Dendritic cell treated with granulocyte-macrophage colony-stimulating factor and Interleukin-4, amounts not matched to agents 40 ng/mL and 50 ng/mL, for 4 days (primary cell): ENCODE measurements at regions not wholly inside any gene's neighbourhood (a gene's known extent, or its start where the extent isn't known, plus 50 kb on each side); places are given as distances from the start of the nearest gene placed in this dataset.

Experiments
- H3K27ac Mint-ChIP-seq: one replicate; pipeline ENCODE4 v1.8.0; 2022; ENCODE audit warnings: mild to moderate bottlenecking, mixed read lengths
- H3K27me3 Mint-ChIP-seq: one replicate; pipeline ENCODE4 v1.8.0; 2022; ENCODE audit warnings: mild to moderate bottlenecking, mixed read lengths
- H3K36me3 Mint-ChIP-seq: one replicate; pipeline ENCODE4 v1.8.0; 2022; ENCODE audit warnings: low read depth, mixed read lengths
- H3K4me1 Mint-ChIP-seq: one replicate; pipeline ENCODE4 v1.8.0; 2022; ENCODE audit warnings: low read depth, mixed read lengths
- H3K4me3 Mint-ChIP-seq: one replicate; pipeline ENCODE4 v1.8.0; 2022; ENCODE audit warnings: mild to moderate bottlenecking, moderate library complexity, mixed read lengths
- H3K9me3 Mint-ChIP-seq: one replicate; pipeline ENCODE4 v1.8.0; 2022; ENCODE audit warnings: mixed read lengths
- intact Hi-C: fragments of 100-400 bp; cut with micrococcal nuclease; formaldehyde crosslinking; loops from one replicate; pipeline ENCODE4 v1.15.0; 2022

DNA sequence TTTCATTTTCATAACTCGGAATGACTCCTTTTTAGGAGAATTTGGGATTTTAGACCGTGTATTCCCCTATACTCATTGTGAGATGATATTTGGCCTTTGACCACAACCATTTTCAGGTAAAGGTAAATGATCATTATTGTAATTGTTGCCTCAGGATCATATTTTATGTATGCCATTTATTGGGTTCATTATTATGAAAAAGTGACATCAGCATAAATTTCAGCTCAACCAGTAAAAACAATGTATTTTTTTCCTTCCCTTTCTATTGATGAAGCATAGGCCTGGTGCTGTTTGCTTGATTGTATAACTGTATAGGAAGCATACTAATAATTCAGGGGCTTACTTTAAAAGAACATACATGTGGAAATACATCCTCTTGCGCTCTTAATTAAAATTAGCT lies 832.9 kb upstream of the FANCL start:
- Mint-ChIP-seq H3K27me3 (no peaks in the 10 kb centered on the region), H3K9me3 (peaks cover 13% of the 10 kb centered on the region), H3K36me3 (no peaks in the 10 kb centered on the region), H3K4me1 (no peaks in the 10 kb centered on the region), H3K27ac (no peak overlapping the region), H3K4me3 (no peak overlapping the region)
- intact Hi-C loops, result no loop called here

DNA sequence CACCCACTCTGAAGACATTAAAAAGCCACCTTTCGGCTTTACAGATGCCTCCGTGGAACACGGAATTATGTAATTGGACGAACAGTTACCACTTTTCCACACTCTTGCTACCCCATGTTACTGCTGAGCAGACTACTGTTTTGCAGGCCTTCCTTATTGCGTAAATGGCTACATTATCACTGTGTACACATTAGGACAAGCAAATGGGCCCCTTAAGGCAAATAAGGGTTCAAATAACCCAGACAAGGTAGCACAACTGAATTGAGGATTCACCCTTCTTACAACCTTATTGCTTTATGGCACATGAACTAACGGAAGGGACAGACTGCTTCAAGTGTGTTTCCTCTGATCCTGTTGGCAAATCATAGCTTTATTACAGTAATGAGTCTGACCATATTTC lies 832.2 kb upstream of the FANCL start:
- H3K27me3 Mint-ChIP-seq, result no peaks in the 10 kb centered on the region
- no peaks in the 10 kb centered on the region for H3K36me3 Mint-ChIP-seq
- H3K9me3 Mint-ChIP-seq, result peaks cover 13% of the 10 kb centered on the region
- no peak overlapping the region for H3K27ac Mint-ChIP-seq
- no peaks in the 10 kb centered on the region for H3K4me1 Mint-ChIP-seq
- intact Hi-C loops, result no loop called here
- H3K4me3 Mint-ChIP-seq, result no peak overlapping the region

DNA sequence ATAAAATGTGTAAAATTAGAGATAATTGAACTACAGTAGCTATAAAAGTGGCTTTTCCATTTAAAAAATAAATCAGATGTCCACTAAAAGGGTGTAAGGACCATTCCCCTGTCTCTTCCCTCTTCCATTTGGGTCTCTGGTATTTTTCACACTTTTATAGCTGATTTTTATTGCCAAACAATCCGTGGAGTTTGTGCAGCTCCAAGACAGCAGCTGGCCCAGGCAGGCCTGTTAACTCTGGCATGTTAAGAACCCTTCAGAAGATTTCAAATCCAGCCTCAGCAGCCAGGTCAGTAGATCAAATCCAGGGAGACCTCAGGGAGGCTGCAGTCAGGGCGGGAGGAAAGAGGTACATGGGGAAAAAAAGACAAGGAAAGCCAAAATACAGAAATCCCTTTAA lies 827.1 kb upstream of the FANCL start:
- no peak overlapping the region for H3K27ac Mint-ChIP-seq
- H3K9me3 Mint-ChIP-seq, result peaks cover 13% of the 10 kb centered on the region
- no peaks in the 10 kb centered on the region for H3K27me3 Mint-ChIP-seq
- no peaks in the 10 kb centered on the region for H3K4me1 Mint-ChIP-seq
- no peak overlapping the region for H3K4me3 Mint-ChIP-seq
- intact Hi-C loops, result no loop called here
- no peaks in the 10 kb centered on the region for H3K36me3 Mint-ChIP-seq

DNA sequence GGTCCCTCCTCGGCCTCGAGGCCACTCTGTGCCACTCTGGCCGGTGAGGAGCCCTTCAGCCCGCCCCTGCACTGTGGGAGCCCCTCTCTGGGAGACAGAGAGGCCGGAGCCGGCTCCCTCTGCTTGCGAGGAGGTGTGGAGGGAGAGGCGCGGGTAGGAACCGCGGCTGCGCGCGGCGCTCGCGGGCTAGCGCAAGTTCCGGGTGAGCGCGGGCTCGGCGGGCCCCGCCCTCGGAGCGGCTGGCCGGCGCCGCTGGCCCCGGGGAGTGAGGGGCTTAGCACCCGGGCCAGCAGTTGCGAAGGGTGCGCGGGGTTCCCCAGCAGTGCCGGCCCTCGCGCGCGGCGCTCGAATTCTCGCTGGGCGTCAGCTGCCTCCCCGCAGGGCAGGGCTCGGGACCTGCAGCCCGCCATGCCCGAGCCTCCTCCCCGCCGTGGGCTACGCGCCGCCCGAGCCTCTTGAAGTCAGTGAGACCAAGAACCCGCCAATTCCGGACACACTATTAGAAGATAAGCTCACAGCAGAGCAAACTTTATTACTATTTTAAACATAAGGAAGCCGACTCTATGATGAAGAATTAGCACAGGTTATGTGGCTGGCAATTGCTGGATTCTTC lies 825.8 kb upstream of the FANCL start:
- intact Hi-C loops, result no loop called here
- no peak overlapping the region for H3K27ac Mint-ChIP-seq
- H3K4me1 Mint-ChIP-seq, result no peaks in the 10 kb centered on the region
- peaks cover 13% of the 10 kb centered on the region for H3K9me3 Mint-ChIP-seq
- H3K4me3 Mint-ChIP-seq, result no peak overlapping the region
- no peaks in the 10 kb centered on the region for H3K27me3 Mint-ChIP-seq
- no peaks in the 10 kb centered on the region for H3K36me3 Mint-ChIP-seq

DNA sequence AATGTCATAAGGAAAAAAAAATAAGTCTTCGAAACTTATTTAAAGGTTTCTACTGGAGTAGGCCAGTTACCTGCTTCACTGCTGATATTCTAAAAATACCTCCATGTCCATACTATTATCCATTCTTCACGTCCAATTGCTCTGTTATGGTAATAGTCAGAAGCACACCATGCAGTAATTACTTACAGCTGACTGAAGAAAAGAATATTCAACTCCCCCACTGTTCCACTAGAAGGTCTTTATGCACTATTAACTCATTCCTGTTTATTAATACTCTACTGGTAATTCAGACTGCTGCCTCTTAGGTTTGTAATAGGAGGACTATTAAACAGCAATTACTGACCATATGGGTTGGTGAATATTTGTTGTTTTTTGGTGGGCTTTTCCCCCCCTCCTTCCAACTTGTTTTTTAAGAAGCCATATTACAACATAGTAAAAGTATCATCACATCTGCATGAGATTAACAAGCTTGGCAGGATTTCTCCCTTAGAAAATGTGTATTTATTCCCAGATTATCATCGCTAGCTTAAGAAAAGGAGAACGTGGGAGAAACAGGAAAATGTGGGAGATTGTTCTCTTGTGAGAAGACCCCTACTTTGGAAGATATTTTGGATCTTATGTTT lies 806.4 kb upstream of the FANCL start:
- H3K4me3 Mint-ChIP-seq, result no peak overlapping the region
- intact Hi-C loops, result no loop called here
- no peaks in the 10 kb centered on the region for H3K9me3 Mint-ChIP-seq
- no peaks in the 10 kb centered on the region for H3K27me3 Mint-ChIP-seq
- no peaks in the 10 kb centered on the region for H3K4me1 Mint-ChIP-seq
- H3K27ac Mint-ChIP-seq, result no peak overlapping the region
- no peaks in the 10 kb centered on the region for H3K36me3 Mint-ChIP-seq

DNA sequence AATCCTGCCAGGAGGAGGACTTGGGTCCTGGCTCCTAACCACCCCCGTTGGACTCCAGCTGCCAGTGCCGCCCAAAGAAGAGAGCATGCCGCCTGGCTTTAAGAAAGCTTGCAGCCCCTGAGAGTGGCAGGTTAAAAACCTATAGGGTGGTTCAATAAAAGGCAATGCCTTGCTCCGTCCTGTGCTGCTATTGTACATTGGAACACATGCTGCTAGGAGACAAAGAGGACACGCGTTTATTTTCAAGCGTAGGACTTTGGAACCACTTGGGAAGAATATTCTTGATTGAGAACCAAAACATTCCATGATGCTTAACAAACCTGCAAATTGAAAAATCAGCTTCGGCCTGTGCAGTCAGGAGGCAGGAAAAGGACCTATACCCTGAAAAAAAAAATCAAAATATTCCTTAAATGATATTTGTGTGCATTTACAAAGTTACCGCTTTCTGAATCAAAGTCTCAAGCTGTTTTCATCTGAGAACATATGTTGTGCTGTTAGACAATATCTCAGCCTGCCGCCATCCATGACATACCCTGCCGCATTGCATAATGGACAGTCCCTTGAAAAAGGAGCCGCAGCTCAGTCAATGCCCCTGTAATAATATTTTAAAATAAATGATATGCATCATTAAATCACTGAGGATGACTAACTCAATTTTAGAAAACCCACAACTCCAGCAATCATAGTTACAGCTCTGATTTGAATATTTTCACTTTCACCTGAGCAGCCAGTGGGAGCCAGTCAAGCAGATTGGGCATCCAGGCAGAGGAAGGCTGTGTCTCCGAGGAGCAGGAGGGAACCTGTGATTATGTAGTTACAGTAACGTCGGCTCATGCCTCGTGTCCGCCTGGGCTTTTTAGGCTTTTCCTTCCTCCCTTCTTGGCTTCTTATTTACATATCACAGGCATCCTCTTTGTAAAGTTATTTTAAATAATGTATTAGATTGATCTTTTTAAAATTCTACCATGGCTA lies 805.6 kb upstream of the FANCL start:
- H3K27me3 Mint-ChIP-seq, result no peaks in the 10 kb centered on the region
- intact Hi-C loops, result no loop called here
- no peak overlapping the region for H3K27ac Mint-ChIP-seq
- no peaks in the 10 kb centered on the region for H3K36me3 Mint-ChIP-seq
- H3K4me3 Mint-ChIP-seq, result no peak overlapping the region
- H3K9me3 Mint-ChIP-seq, result no peaks in the 10 kb centered on the region
- no peaks in the 10 kb centered on the region for H3K4me1 Mint-ChIP-seq

DNA sequence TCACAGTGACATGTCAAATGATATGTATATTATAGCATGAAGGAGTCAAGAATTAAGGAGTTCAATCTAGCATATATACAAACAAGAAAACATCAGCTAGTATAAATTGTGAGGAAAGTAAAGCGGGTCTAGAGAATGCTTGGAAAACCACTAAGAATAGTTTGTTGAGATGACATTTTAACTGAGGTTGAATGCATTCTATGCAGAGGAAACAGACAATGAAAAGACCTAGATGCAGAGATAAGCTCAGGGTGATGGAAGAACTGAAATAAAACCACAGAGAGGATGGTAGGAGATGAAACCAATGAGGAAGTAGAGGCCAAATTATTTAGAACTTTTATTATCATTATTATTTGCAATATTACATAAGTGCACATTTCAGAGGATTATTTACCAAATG lies 803.6 kb upstream of the FANCL start:
- Mint-ChIP-seq H3K4me1 (no peaks in the 10 kb centered on the region), H3K27me3 (no peaks in the 10 kb centered on the region), H3K4me3 (no peak overlapping the region), H3K9me3 (no peaks in the 10 kb centered on the region), H3K36me3 (no peaks in the 10 kb centered on the region), H3K27ac (no peak overlapping the region)
- intact Hi-C loops, result no loop called here

DNA sequence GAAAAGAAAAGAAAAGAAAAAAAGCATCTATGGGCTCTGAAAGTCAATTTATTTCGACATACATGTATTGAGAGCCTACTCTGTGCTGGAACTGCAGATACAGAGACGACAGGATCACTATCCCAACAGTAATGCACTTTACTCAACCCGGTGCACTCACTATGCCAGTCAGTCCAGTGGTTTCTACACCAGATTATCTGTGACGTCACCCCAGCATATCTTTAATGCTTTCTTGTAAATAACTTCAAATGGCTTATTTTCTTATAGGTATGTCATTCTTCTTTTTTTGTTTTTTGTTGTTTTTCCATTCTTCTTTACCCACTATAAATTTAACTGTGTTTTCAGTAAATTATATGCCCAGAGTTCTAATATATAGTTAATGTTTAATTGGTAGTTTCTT lies 800.0 kb upstream of the FANCL start:
- Mint-ChIP-seq H3K27ac (no peak overlapping the region), H3K36me3 (no peaks in the 10 kb centered on the region), H3K4me1 (no peaks in the 10 kb centered on the region), H3K9me3 (no peaks in the 10 kb centered on the region), H3K27me3 (no peaks in the 10 kb centered on the region), H3K4me3 (no peak overlapping the region)
- intact Hi-C loops, result no loop called here

DNA sequence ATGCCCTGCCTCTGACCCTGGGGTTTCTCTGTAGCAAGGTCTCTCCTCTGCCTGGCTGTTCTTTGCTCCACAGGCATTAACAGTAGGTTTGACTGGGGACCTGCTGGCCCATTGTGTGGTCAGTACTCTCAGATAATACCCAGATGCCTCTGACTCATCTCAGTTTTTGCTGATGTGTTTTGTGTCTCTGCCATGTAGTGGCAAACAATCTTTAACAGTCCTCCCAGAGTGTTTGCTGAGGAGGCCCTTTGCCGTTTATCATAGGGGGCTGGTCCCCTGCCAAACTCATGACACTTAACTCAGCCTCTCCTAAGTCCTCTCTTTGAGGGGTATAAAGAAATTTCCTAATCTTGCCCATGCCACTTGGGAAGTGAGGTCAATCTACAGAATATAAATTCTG lies 793.7 kb upstream of the FANCL start:
- H3K9me3 Mint-ChIP-seq, result no peaks in the 10 kb centered on the region
- intact Hi-C loops, result no loop called here
- H3K36me3 Mint-ChIP-seq, result no peaks in the 10 kb centered on the region
- no peaks in the 10 kb centered on the region for H3K4me1 Mint-ChIP-seq
- no peaks in the 10 kb centered on the region for H3K27me3 Mint-ChIP-seq
- H3K27ac Mint-ChIP-seq, result no peak overlapping the region
- no peak overlapping the region for H3K4me3 Mint-ChIP-seq

DNA sequence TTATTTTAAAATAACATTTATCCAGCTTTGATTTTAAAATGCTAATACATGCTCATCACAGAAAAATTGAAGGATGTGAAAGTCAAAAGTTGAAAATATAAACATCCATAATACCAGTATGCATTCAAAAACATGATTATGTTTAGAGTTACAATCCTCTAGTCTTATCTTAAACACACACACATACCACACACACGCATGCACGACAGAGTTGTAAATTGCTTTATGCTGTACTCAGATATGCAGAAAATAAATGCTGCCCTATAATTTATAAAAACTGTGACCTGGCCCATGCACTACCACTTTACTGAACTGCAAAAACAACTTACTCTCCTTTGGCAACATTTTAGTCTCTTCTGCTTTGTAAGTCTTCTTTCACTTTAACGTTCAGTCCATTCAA lies 793.0 kb upstream of the FANCL start:
- no peaks in the 10 kb centered on the region for H3K9me3 Mint-ChIP-seq

DNA sequence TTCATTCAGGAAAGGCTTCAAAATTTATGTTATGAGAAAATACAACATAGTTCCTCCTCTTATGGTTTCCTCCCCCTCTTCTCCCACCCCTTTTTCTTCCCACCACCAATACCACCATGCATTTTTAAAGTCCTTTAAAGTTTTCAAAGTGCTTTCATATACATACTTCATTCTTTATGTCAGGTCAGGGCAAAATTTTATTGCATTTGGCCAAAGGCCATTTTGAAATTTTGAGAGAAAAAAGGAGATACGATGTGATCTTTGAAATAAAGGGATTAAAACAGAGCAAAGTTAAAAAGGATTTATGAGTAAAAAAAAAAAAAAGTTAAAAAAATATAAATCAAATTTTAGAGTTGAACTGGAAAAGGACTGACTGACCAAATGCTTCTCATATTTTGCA lies 792.5 kb upstream of the FANCL start:
- Mint-ChIP-seq H3K9me3 (no peaks in the 10 kb centered on the region), H3K27me3 (no peaks in the 10 kb centered on the region), H3K4me3 (no peak overlapping the region), H3K27ac (no peak overlapping the region), H3K36me3 (no peaks in the 10 kb centered on the region), H3K4me1 (no peaks in the 10 kb centered on the region)
- intact Hi-C loops, result no loop called here

More for the DNA sequence above, 793.0 kb upstream of the FANCL start:
- Mint-ChIP-seq H3K27me3 (no peaks in the 10 kb centered on the region), H3K36me3 (no peaks in the 10 kb centered on the region), H3K4me3 (no peak overlapping the region), H3K27ac (no peak overlapping the region), H3K4me1 (no peaks in the 10 kb centered on the region)
- intact Hi-C loops, result no loop called here

DNA sequence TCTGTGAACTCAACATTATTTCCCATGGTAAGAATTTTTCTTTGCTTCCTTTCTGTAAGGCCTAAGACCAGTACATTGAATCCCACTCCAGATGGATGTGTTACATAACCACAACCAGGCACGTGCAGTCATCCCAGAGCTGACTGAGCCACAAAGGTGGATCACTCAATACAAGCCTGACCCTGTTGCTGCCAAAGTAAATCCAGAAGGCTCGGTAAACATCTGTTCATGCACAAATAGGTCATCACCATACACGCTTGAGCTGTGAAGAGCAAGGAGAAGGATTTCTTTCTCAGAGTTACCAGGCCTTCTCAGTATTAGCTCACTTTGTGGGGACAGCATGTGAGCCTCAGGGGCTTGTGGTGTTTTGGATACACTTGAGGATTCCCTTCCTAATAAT lies 791.4 kb upstream of the FANCL start:
- no peaks in the 10 kb centered on the region for H3K4me1 Mint-ChIP-seq
- no peaks in the 10 kb centered on the region for H3K27me3 Mint-ChIP-seq
- H3K9me3 Mint-ChIP-seq, result no peaks in the 10 kb centered on the region
- no peak overlapping the region for H3K4me3 Mint-ChIP-seq
- H3K27ac Mint-ChIP-seq, result no peak overlapping the region
- no peaks in the 10 kb centered on the region for H3K36me3 Mint-ChIP-seq
- intact Hi-C loops, result no loop called here

DNA sequence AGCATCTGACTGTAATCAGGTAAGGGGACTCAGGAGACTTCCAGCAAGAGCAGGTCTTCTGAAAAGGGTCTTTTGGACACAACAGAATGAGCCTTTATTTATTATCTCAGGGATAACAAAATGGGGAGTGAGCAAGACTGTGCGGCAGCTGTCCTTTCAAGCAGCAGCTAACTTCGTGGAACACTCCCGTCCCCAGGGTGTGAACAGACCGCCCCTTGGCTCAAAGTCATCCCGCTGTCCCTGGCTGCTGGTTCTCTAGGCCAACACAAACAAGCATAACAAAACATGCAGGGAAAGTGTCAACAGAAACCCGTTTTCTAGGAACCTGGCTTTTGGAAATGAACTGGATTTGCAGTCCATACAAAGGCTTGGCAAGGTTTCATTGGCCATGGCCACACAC lies 787.9 kb upstream of the FANCL start:
- no peak overlapping the region for H3K4me3 Mint-ChIP-seq
- no peaks in the 10 kb centered on the region for H3K36me3 Mint-ChIP-seq
- intact Hi-C loops, result loop anchor here (5.0 kb wide), 1 partner anchor 1538 kb away; no protein-coding TSS in a partner anchor

DNA sequence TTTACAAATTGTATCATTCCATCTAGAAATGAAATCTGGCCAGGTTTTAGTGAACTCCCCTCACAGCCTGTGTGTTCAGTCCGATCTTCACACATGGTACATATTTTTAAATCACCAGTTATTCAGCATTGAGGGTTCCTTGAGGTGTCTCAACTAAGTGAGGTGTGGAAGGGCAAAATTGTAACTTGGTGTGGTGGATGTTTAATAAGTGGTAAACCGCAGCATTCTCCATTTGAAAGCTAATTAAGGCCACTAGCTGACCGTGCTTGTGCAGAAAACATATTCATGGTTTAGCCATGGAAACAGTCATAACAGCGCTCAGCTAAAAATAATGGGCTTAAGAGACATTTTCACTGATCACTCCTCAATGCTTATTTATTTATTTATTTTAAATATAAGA lies 786.2 kb upstream of the FANCL start:
- Mint-ChIP-seq H3K27ac (no peak overlapping the region), H3K4me1 (no peaks in the 10 kb centered on the region), H3K27me3 (no peaks in the 10 kb centered on the region), H3K36me3 (no peaks in the 10 kb centered on the region), H3K4me3 (no peak overlapping the region), H3K9me3 (no peaks in the 10 kb centered on the region)
- intact Hi-C loops, result loop anchor here (5.0 kb wide), 1 partner anchor 1540 kb away; no protein-coding TSS in a partner anchor

More for the DNA sequence above, 787.9 kb upstream of the FANCL start:
- H3K27ac Mint-ChIP-seq, result no peak overlapping the region
- no peaks in the 10 kb centered on the region for H3K4me1 Mint-ChIP-seq
- no peaks in the 10 kb centered on the region for H3K27me3 Mint-ChIP-seq
- H3K9me3 Mint-ChIP-seq, result no peaks in the 10 kb centered on the region
